ENCODE measurements at regions not wholly inside any gene's neighbourhood (a gene's known extent, or its start where the extent isn't known, plus 50 kb on each side); places are given as distances from the start of the nearest gene placed in this dataset.
"Not testable (repeated sequence)": the region's sequence is repeated elsewhere in the genome, so short reads cannot be mapped to it uniquely, and the experiment has no call there.

GRCh38 chr16:49961089-49961488 is 63.9 kb upstream of the CNEP1R1 start:
- ChIA-PET CTCF (no interaction called here), RAD21 (ENCODE audit: low non-redundant PET in 1 of 2, low total read pairs in 2 of 2, uncharacterized antibody in 2 of 2, unreplicated experiment in 2 of 2) (no interaction called here), POLR2A (no interaction called here)
- H4K20me1 ChIP-seq (ENCODE audit: insufficient read depth) = no peaks in the 10 kb centered on the region
- DNase-seq (ENCODE audit: low read depth, low spot score) (no peak), ATAC-seq (no peak)
- H3K79me2 ChIP-seq (ENCODE audit: insufficient read depth, low read length) = no peaks in the 10 kb centered on the region
- H3K9ac ChIP-seq (ENCODE audit: low read length) = no peak overlapping the region
- no peak overlapping the region for H3K4me3 ChIP-seq (replicated peaks in 1 of 2; ENCODE audit: low read depth in 1 of 2, low read length in 2 of 2)
- no peak for TF ChIP-seq SIN3A (IDR thresholded peaks at IDR 0.05; ENCODE audit: low read depth)
- TF ChIP-seq, protein P1, sequence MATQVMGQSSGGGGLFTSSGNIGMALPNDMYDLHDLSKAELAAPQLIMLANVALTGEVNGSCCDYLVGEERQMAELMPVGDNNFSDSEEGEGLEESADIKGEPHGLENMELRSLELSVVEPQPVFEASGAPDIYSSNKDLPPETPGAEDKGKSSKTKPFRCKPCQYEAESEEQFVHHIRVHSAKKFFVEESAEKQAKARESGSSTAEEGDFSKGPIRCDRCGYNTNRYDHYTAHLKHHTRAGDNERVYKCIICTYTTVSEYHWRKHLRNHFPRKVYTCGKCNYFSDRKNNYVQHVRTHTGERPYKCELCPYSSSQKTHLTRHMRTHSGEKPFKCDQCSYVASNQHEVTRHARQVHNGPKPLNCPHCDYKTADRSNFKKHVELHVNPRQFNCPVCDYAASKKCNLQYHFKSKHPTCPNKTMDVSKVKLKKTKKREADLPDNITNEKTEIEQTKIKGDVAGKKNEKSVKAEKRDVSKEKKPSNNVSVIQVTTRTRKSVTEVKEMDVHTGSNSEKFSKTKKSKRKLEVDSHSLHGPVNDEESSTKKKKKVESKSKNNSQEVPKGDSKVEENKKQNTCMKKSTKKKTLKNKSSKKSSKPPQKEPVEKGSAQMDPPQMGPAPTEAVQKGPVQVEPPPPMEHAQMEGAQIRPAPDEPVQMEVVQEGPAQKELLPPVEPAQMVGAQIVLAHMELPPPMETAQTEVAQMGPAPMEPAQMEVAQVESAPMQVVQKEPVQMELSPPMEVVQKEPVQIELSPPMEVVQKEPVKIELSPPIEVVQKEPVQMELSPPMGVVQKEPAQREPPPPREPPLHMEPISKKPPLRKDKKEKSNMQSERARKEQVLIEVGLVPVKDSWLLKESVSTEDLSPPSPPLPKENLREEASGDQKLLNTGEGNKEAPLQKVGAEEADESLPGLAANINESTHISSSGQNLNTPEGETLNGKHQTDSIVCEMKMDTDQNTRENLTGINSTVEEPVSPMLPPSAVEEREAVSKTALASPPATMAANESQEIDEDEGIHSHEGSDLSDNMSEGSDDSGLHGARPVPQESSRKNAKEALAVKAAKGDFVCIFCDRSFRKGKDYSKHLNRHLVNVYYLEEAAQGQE (IDR thresholded peaks at IDR 0.05; ENCODE audit: low read depth) = no peak
- no peak for TF ChIP-seq FOSL1 (IDR thresholded peaks at IDR 0.05; ENCODE audit: low read depth)
- no peak for TF ChIP-seq SP1 (IDR thresholded peaks at IDR 0.05; ENCODE audit: low read depth)
- TF ChIP-seq EGR1 (IDR thresholded peaks at IDR 0.05; ENCODE audit: low read depth) = no peak
- no peak for TF ChIP-seq ZNF274 (IDR thresholded peaks at IDR 0.05; ENCODE audit: low read depth, low read length)
- no peak for TF ChIP-seq POLR2AphosphoS5 (IDR thresholded peaks at IDR 0.05; ENCODE audit: low read depth, low read length)
- no peak for TF ChIP-seq YY1 (IDR thresholded peaks at IDR 0.05; ENCODE audit: extremely low read depth, insufficient replicate concordance, low read depth, low read length)
- no peak for TF ChIP-seq SRF (IDR thresholded peaks at IDR 0.05; ENCODE audit: low read depth)
- no peak for TF ChIP-seq ELF1 (IDR thresholded peaks at IDR 0.05; ENCODE audit: borderline replicate concordance, low read depth)
- TF ChIP-seq, protein P2, sequence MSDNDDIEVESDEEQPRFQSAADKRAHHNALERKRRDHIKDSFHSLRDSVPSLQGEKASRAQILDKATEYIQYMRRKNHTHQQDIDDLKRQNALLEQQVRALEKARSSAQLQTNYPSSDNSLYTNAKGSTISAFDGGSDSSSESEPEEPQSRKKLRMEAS (IDR thresholded peaks at IDR 0.05) = no peak
- no peak for TF ChIP-seq RAD21 (IDR thresholded peaks at IDR 0.05; ENCODE audit: low read depth)
- TF ChIP-seq ZFX (IDR thresholded peaks at IDR 0.05) = no peak
- no peak for TF ChIP-seq TCF7L2 (IDR thresholded peaks at IDR 0.05; ENCODE audit: borderline replicate concordance, extremely low read depth, insufficient read depth, insufficient read length)
- H3K27ac ChIP-seq (ENCODE audit: low read depth, low read length) = no peak overlapping the region
- intact Hi-C loops (cut with micrococcal nuclease) = no loop called here
- no peak overlapping the region for H3K4me2 ChIP-seq (ENCODE audit: low read length)
- no peaks in the 10 kb centered on the region for H3K9me3 ChIP-seq (ENCODE audit: control insufficient read depth in 1 of 2, insufficient read depth in 1 of 2, low read depth in 1 of 2, low read length in 2 of 2)
- no peak overlapping the region for H2AFZ ChIP-seq (ENCODE audit: low read depth, low read length, poor library complexity, severe bottlenecking)
- no TSS peak for BruUV-seq (replicated peaks)
- H3K36me3 ChIP-seq (ENCODE audit: control insufficient read depth in 1 of 2, insufficient read depth in 2 of 2, low read length in 2 of 2) = no peaks in the 10 kb centered on the region
- peaks cover 0 to 4% of the 10 kb centered on the region in 2 experiments; a peak in 2 of 4 replicates for H3K4me1 ChIP-seq (ENCODE audit: control insufficient read depth in 1 of 2, insufficient read depth in 2 of 2, low read length in 2 of 2)
- no peaks in the 10 kb centered on the region for H3K27me3 ChIP-seq (ENCODE audit: insufficient read depth, low read length)
- H3K9me2 ChIP-seq (ENCODE audit: insufficient read depth) = no peaks in the 10 kb centered on the region

DNA sequence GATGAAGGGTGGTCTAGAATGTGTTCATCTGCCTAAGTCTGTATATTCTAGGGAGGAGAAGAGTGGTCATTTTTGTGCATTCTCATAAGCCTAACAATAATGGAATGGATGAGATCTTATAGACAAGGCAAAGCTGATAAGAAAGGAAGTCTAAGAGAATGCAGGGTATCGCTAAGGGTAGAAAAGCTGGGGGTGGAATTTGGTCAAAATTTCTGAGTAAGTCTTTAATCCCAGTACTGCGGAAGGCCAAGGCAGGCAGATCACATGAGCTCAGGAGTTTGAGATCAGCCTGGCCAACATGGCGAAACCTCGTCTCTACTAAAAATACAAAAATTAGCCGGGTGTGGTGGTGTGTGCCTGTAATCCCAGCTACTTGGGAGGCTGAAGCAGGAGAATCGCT is 62.5 kb upstream of the CNEP1R1 start:
- DNase-seq (ENCODE audit: low read depth, low spot score); ATAC-seq; H3K27me3 ChIP-seq (ENCODE audit: insufficient read depth, low read length); H3K27ac ChIP-seq (ENCODE audit: low read depth, low read length); H3K79me2 ChIP-seq (ENCODE audit: insufficient read depth, low read length); H3K9ac ChIP-seq (ENCODE audit: low read length); BruUV-seq (replicated peaks); CTCF ChIA-PET; H3K9me3 ChIP-seq (ENCODE audit: control insufficient read depth in 1 of 2, insufficient read depth in 1 of 2, low read depth in 1 of 2, low read length in 2 of 2); POLR2A ChIA-PET; H4K20me1 ChIP-seq (ENCODE audit: insufficient read depth); RAD21 ChIA-PET (ENCODE audit: low non-redundant PET in 1 of 2, low total read pairs in 2 of 2, uncharacterized antibody in 2 of 2, unreplicated experiment in 2 of 2); H3K36me3 ChIP-seq (ENCODE audit: control insufficient read depth in 1 of 2, insufficient read depth in 2 of 2, low read length in 2 of 2); intact Hi-C loops (cut with micrococcal nuclease); H2AFZ ChIP-seq (ENCODE audit: low read depth, low read length, poor library complexity, severe bottlenecking); H3K9me2 ChIP-seq (ENCODE audit: insufficient read depth); H3K4me2 ChIP-seq (ENCODE audit: low read length); H3K4me1 ChIP-seq (ENCODE audit: control insufficient read depth in 1 of 2, insufficient read depth in 2 of 2, low read length in 2 of 2); H3K4me3 ChIP-seq (replicated peaks in 1 of 2; ENCODE audit: low read depth in 1 of 2, low read length in 2 of 2): not testable (repeated sequence)

All from HCT116 (cell line).